Neural cell (in vitro differentiated cells): ENCODE measurements at regions not wholly inside any gene's neighbourhood (a gene's known extent, or its start where the extent isn't known, plus 50 kb on each side); places are given as distances from the start of the nearest gene placed in this dataset.

Experiments used
- H2AFZ ChIP-seq: fragments of 200-600, 300-800 bp; sonication (generic), shearing (Covaris generic); 2 replicates; pipeline ENCODE4 v1.6.0; 2014; ENCODE audit warnings: low read depth, mild to moderate bottlenecking, antibody characterized with exemption, low read length, moderate library complexity
- H3F3A ChIP-seq: fragments of 200-600 bp; shearing (Covaris generic); 2 replicates; pipeline ENCODE4 v1.6.1; 2016; ENCODE audit warnings: mild to moderate bottlenecking, moderate library complexity, mixed read lengths, antibody characterized with exemption, low read length; ENCODE audit not compliant: insufficient read depth, poor library complexity, severe bottlenecking
- H3K27ac ChIP-seq: fragments of 200-600, 300-800 bp; sonication (generic), shearing (Covaris generic); 2 replicates; pipeline ENCODE4 v1.5.1; 2014; ENCODE audit warnings: mild to moderate bottlenecking, low read length, moderate library complexity
- H3K27me3 ChIP-seq: fragments of 300-800, 200-600 bp; sonication (generic), shearing (Covaris generic); 2 replicates; pipeline ENCODE4 v1.6.0; 2014; ENCODE audit warnings: mild to moderate bottlenecking, low read depth, low read length, moderate library complexity; ENCODE audit not compliant: insufficient read depth
- H3K36me3 ChIP-seq: fragments of 300-800, 200-600 bp; sonication (generic), shearing (Covaris generic); 2 replicates; pipeline ENCODE4 v1.5.1; 2014; ENCODE audit warnings: mild to moderate bottlenecking, antibody characterized with exemption, low read length, moderate library complexity; ENCODE audit not compliant: insufficient read depth
- H3K4me2 ChIP-seq: fragments of 300-800, 200-600 bp; sonication (generic), shearing (Covaris generic); 2 replicates; pipeline ENCODE4 v1.6.0; 2014; ENCODE audit warnings: mild to moderate bottlenecking, low read length
- H3K4me3 ChIP-seq: fragments of 300-800, 200-600 bp; sonication (generic), shearing (Covaris generic); 2 replicates; pipeline ENCODE4 v1.5.1; 2014; ENCODE audit warnings: mild to moderate bottlenecking, low read length, moderate library complexity
- H3K79me2 ChIP-seq: fragments of 200-600 bp; shearing (Covaris generic); replicated peaks from 2 replicates; pipeline ENCODE4 v1.6.0; 2014; ENCODE audit warnings: mild to moderate bottlenecking, low read length, moderate library complexity; ENCODE audit not compliant: insufficient read depth
- H3K9ac ChIP-seq: fragments of 300-800, 200-600 bp; sonication (generic), shearing (Covaris generic); 2 replicates; pipeline ENCODE4 v1.6.1; 2016; ENCODE audit warnings: mild to moderate bottlenecking, low read length, mixed read lengths
- H3K9me2 ChIP-seq: fragments of 200-600 bp; shearing (Covaris generic); 2 replicates; pipeline ENCODE4 v1.6.1; 2016; ENCODE audit warnings: mild to moderate bottlenecking, low read length, mixed read lengths; ENCODE audit not compliant: insufficient read depth
- H3K9me3 ChIP-seq: fragments of 200-600, 300-800 bp; sonication (generic), shearing (Covaris generic); 2 replicates; pipeline ENCODE4 v1.6.1; 2016; ENCODE audit warnings: mild to moderate bottlenecking, mixed run types, low read length, moderate library complexity, mixed read lengths
- H4K20me1 ChIP-seq: fragments of 200-600 bp; shearing (Covaris generic); 2 replicates; pipeline ENCODE4 v1.6.1; 2016; ENCODE audit warnings: mild to moderate bottlenecking, mixed run types; ENCODE audit not compliant: insufficient read depth
- EP300 ChIP-seq: fragments of 450-650 bp; conservative IDR thresholded peaks from 2 replicates; pipeline ENCODE4 v1.6.1; 2014; ENCODE audit warnings: antibody characterized with exemption, mild to moderate bottlenecking, moderate library complexity; ENCODE audit not compliant: poor library complexity, severe bottlenecking
- EZH2 ChIP-seq: fragments of 200-600, 300-800 bp; shearing (Covaris generic), sonication (generic); IDR thresholded peaks from 2 replicates; pipeline ENCODE4 v1.6.1; 2014; ENCODE audit warnings: antibody characterized with exemption, low read length, borderline replicate concordance, mild to moderate bottlenecking; ENCODE audit not compliant: insufficient read depth, poor library complexity, severe bottlenecking
- MXI1 ChIP-seq: fragments of 450-650 bp; conservative IDR thresholded peaks from 2 replicates; pipeline ENCODE4 v1.6.1; 2014; ENCODE audit warnings: antibody characterized with exemption, mild to moderate bottlenecking; ENCODE audit not compliant: poor library complexity, severe bottlenecking
- POLR2AphosphoS5 ChIP-seq: IDR thresholded peaks from 2 replicates; pipeline ENCODE4 v1.6.1; 2012
- RAD21 ChIP-seq: fragments of 450-650 bp; conservative IDR thresholded peaks from 2 replicates; pipeline ENCODE4 v1.6.1; 2014; ENCODE audit warnings: antibody characterized with exemption, mild to moderate bottlenecking, moderate library complexity
- SMC3 ChIP-seq: fragments of 450-650 bp; conservative IDR thresholded peaks from 2 replicates; pipeline ENCODE4 v1.6.1; 2014; ENCODE audit warnings: antibody characterized with exemption, mild to moderate bottlenecking, moderate library complexity; ENCODE audit not compliant: poor library complexity
- TAF1 ChIP-seq: IDR thresholded peaks from 2 replicates; pipeline ENCODE4 v1.6.1; 2012; ENCODE audit warnings: low read depth
- TF ChIP-seq, protein P1 (sequence below): IDR thresholded peaks from 2 replicates; pipeline ENCODE4 v1.6.1; 2012; ENCODE audit warnings: borderline replicate concordance
- TF ChIP-seq, protein P2 (sequence below): fragments of 450-650 bp; IDR thresholded peaks from 2 replicates; pipeline ENCODE4 v1.5.1; 2014; ENCODE audit warnings: antibody characterized with exemption, mild to moderate bottlenecking, moderate library complexity; ENCODE audit not compliant: poor library complexity, severe bottlenecking

GRCh38 chr9:7242126-7242525, 484.4 kb downstream of the KDM4C start:
- no peaks in the 10 kb centered on the region for H3K79me2 ChIP-seq
- TF ChIP-seq SMC3 = no peak
- no peak for TF ChIP-seq RAD21
- no peak for TF ChIP-seq EZH2
- no peak for TF ChIP-seq TAF1
- TF ChIP-seq MXI1 = no peak
- no peak for TF ChIP-seq EP300
- TF ChIP-seq, protein P1, sequence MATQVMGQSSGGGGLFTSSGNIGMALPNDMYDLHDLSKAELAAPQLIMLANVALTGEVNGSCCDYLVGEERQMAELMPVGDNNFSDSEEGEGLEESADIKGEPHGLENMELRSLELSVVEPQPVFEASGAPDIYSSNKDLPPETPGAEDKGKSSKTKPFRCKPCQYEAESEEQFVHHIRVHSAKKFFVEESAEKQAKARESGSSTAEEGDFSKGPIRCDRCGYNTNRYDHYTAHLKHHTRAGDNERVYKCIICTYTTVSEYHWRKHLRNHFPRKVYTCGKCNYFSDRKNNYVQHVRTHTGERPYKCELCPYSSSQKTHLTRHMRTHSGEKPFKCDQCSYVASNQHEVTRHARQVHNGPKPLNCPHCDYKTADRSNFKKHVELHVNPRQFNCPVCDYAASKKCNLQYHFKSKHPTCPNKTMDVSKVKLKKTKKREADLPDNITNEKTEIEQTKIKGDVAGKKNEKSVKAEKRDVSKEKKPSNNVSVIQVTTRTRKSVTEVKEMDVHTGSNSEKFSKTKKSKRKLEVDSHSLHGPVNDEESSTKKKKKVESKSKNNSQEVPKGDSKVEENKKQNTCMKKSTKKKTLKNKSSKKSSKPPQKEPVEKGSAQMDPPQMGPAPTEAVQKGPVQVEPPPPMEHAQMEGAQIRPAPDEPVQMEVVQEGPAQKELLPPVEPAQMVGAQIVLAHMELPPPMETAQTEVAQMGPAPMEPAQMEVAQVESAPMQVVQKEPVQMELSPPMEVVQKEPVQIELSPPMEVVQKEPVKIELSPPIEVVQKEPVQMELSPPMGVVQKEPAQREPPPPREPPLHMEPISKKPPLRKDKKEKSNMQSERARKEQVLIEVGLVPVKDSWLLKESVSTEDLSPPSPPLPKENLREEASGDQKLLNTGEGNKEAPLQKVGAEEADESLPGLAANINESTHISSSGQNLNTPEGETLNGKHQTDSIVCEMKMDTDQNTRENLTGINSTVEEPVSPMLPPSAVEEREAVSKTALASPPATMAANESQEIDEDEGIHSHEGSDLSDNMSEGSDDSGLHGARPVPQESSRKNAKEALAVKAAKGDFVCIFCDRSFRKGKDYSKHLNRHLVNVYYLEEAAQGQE = no peak
- no peak for TF ChIP-seq POLR2AphosphoS5
- no peak overlapping the region for H3K4me3 ChIP-seq
- H3F3A ChIP-seq = no peaks in the 10 kb centered on the region
- no peaks in the 10 kb centered on the region for H3K27me3 ChIP-seq
- no peak overlapping the region for H2AFZ ChIP-seq
- no peak overlapping the region for H3K9ac ChIP-seq
- H3K4me2 ChIP-seq = no peak overlapping the region
- no peaks in the 10 kb centered on the region for H3K9me2 ChIP-seq
- H3K36me3 ChIP-seq = no peaks in the 10 kb centered on the region
- H4K20me1 ChIP-seq = no peaks in the 10 kb centered on the region
- no peak overlapping the region for H3K27ac ChIP-seq
- H3K9me3 ChIP-seq = peaks cover 6% of the 10 kb centered on the region

DNA sequence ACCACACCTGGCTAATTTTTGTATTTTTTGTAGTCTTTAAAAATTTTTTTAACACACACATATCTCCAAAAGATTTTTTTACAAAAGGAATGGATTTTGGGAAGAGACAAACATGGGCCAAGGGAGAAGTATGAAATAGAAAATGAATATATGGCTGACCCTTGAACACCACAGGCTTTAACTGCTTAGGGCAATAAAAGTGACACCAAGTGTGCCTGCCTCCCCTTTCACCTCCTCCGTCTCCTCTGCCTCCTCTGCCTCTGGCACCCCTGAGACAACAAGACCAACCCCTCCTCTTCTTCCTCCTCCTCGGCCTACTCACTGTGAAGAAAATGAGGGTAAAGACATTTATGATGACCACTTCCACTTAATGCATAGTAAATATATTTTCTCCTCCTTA, 483.9 kb downstream of the KDM4C start:
- no peak overlapping the region for H3K4me3 ChIP-seq

More for the DNA sequence above, 483.9 kb downstream of the KDM4C start:
- TF ChIP-seq, protein P2, sequence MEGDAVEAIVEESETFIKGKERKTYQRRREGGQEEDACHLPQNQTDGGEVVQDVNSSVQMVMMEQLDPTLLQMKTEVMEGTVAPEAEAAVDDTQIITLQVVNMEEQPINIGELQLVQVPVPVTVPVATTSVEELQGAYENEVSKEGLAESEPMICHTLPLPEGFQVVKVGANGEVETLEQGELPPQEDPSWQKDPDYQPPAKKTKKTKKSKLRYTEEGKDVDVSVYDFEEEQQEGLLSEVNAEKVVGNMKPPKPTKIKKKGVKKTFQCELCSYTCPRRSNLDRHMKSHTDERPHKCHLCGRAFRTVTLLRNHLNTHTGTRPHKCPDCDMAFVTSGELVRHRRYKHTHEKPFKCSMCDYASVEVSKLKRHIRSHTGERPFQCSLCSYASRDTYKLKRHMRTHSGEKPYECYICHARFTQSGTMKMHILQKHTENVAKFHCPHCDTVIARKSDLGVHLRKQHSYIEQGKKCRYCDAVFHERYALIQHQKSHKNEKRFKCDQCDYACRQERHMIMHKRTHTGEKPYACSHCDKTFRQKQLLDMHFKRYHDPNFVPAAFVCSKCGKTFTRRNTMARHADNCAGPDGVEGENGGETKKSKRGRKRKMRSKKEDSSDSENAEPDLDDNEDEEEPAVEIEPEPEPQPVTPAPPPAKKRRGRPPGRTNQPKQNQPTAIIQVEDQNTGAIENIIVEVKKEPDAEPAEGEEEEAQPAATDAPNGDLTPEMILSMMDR = no peak
- TF ChIP-seq RAD21 (no peak), EP300 (no peak), POLR2AphosphoS5 (no peak), TAF1 (no peak), MXI1 (no peak), SMC3 (no peak), EZH2 (no peak)
- TF ChIP-seq, protein P1 = no peak
- Histone ChIP-seq H3K79me2 (no peaks in the 10 kb centered on the region), H3K27ac (no peak overlapping the region), H3K9me2 (no peaks in the 10 kb centered on the region), H3K9me3 (peaks cover 6% of the 10 kb centered on the region), H3K9ac (no peak overlapping the region), H4K20me1 (no peaks in the 10 kb centered on the region), H3K4me2 (no peak overlapping the region), H3K36me3 (no peaks in the 10 kb centered on the region), H2AFZ (no peak overlapping the region), H3K27me3 (no peaks in the 10 kb centered on the region), H3F3A (no peaks in the 10 kb centered on the region)
